B cell (primary cell): ENCODE measurements at regions not wholly inside any gene's neighbourhood (a gene's known extent, or its start where the extent isn't known, plus 50 kb on each side); places are given as distances from the start of the nearest gene placed in this dataset.

Experiments used
- EZH2 ChIP-seq: IDR thresholded peaks from 2 replicates; pipeline ENCODE4 v1.6.1; 2012; ENCODE audit warnings: borderline replicate concordance, low read depth, mild to moderate bottlenecking, moderate library complexity, low read length; ENCODE audit not compliant: insufficient read depth, poor library complexity, severe bottlenecking
- TF ChIP-seq, protein P1 (sequence below): fragments of 200-600 bp; IDR thresholded peaks from one replicate; pipeline ENCODE4 v1.8.0; 2022; ENCODE audit warnings: antibody characterized with exemption, mild to moderate bottlenecking

DNA sequence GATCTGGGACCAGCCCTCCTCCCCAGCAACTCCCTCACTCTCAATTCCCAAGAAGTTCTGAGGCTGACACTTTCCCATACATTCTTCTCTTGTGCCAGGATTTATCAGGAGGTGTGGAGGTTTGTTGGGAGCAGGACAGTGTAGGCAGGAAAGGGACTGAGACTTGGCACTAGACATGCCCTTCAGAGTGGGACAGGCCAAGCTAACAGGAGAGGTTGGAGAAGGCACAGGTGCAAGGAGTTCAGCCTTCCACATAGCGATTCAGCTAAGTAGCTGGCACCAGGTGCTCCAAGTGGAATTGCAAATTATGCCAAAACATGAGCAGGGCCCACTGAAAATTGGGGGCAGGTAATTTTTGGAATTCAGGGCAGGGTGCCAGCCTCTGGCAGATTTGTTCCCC is 83.0 kb upstream of the DUSP10 start:
- TF ChIP-seq, protein P1, sequence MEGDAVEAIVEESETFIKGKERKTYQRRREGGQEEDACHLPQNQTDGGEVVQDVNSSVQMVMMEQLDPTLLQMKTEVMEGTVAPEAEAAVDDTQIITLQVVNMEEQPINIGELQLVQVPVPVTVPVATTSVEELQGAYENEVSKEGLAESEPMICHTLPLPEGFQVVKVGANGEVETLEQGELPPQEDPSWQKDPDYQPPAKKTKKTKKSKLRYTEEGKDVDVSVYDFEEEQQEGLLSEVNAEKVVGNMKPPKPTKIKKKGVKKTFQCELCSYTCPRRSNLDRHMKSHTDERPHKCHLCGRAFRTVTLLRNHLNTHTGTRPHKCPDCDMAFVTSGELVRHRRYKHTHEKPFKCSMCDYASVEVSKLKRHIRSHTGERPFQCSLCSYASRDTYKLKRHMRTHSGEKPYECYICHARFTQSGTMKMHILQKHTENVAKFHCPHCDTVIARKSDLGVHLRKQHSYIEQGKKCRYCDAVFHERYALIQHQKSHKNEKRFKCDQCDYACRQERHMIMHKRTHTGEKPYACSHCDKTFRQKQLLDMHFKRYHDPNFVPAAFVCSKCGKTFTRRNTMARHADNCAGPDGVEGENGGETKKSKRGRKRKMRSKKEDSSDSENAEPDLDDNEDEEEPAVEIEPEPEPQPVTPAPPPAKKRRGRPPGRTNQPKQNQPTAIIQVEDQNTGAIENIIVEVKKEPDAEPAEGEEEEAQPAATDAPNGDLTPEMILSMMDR: no peak
- no peak for TF ChIP-seq EZH2
